SK-N-SH (cell line): ENCODE measurements at regions not wholly inside any gene's neighbourhood (a gene's known extent, or its start where the extent isn't known, plus 50 kb on each side); places are given as distances from the start of the nearest gene placed in this dataset.

ENCODE experiments used
- CTCF ChIA-PET: fragments of 300-600, 350-600 bp; formaldehyde crosslinking; extraction: SDS; loops from one replicate; lab custom pipeline; 2021; lab: Yijun Ruan, JAX
- POLR2A ChIA-PET: fragments of 350-600 bp; sonication (Branson Sonifier 250); formaldehyde crosslinking; extraction: SDS; loops from one replicate; lab custom pipeline; 2020; ENCODE audit warnings: antibody characterized with exemption, inconsistent platforms; lab: Yijun Ruan, JAX
- DNase-seq: peaks from one replicate; pipeline ENCODE4 v3.0.0; 2012
- H2AFZ ChIP-seq: fragments of 200-600 bp; sonication (generic); 2 replicates; pipeline ENCODE4 v1.8.1; 2016; ENCODE audit warnings: antibody characterized with exemption, mild to moderate bottlenecking, low read depth
- H3F3A ChIP-seq: fragments of 200-600 bp; sonication (generic); replicated peaks from 2 replicates; pipeline ENCODE3; 2016; ENCODE audit warnings: antibody characterized with exemption, mild to moderate bottlenecking; ENCODE audit not compliant: insufficient read depth
- H3K27ac ChIP-seq, 2 experiments: fragments of 200-500 bp in 1 of 2; fragments of 200-600 bp in 1 of 2; sonication (Bioruptor generic) in 1 of 2; sonication (generic), shearing (Covaris generic) in 1 of 2; 2 replicates each; pipeline versions ENCODE4 v1.5.1 to v1.6.1; 2014 to 2016; ENCODE audit warnings: low read depth in 2 of 2, inconsistent platforms in 1 of 2, low read length in 1 of 2, mild to moderate bottlenecking in 1 of 2, mixed read lengths in 1 of 2
- H3K27me3 ChIP-seq: fragments of 200-600 bp; sonication (generic), shearing (Covaris generic); 2 replicates; pipeline ENCODE4 v1.6.1; 2016; ENCODE audit warnings: mixed run types; ENCODE audit not compliant: insufficient read depth
- H3K36me3 ChIP-seq, 2 experiments: fragments of 200-500 bp in 1 of 2; fragments of 200-600 bp in 1 of 2; sonication (Bioruptor generic) in 1 of 2; sonication (generic) in 1 of 2; replicated peaks in 1 of 2; 2 replicates each; pipeline versions ENCODE3 to v1.5.1; 2014 to 2016; ENCODE audit warnings: low read length in 1 of 2, mild to moderate bottlenecking in 1 of 2; ENCODE audit not compliant: insufficient read depth in 2 of 2, control insufficient read depth in 1 of 2
- H3K4me1 ChIP-seq, 2 experiments: fragments of 200-500 bp in 1 of 2; fragments of 200-600 bp in 1 of 2; sonication (Bioruptor generic) in 1 of 2; sonication (generic), shearing (Covaris generic) in 1 of 2; 2 replicates each; pipeline versions ENCODE4 v1.5.1 to v1.6.1; 2014 to 2016; ENCODE audit warnings: low read depth in 1 of 2, low read length in 1 of 2, mixed run types in 1 of 2; ENCODE audit not compliant: insufficient read depth in 2 of 2, control insufficient read depth in 1 of 2
- H3K4me2 ChIP-seq: fragments of 200-600 bp; sonication (generic), shearing (Covaris generic); 2 replicates; pipeline ENCODE4 v1.6.1; 2017; ENCODE audit warnings: mixed run types
- H3K4me3 ChIP-seq, 2 experiments: fragments of 200-500 bp in 1 of 2; fragments of 200-600 bp in 1 of 2; sonication (Bioruptor generic) in 1 of 2; sonication (generic), shearing (Covaris generic) in 1 of 2; 2 replicates each; pipeline versions ENCODE4 v1.5.1 to v1.8.1; 2014 to 2016; ENCODE audit warnings: low read depth in 2 of 2, inconsistent platforms in 1 of 2, low read length in 1 of 2, mild to moderate bottlenecking in 1 of 2, mixed read lengths in 1 of 2, moderate library complexity in 1 of 2
- H3K79me2 ChIP-seq: fragments of 200-600 bp; sonication (generic); 2 replicates; pipeline ENCODE4 v1.8.1; 2017; ENCODE audit warnings: mild to moderate bottlenecking; ENCODE audit not compliant: insufficient read depth
- H3K9ac ChIP-seq: fragments of 200-600 bp; sonication (generic); 2 replicates; pipeline ENCODE4 v1.6.1; 2017; ENCODE audit warnings: mixed run types
- H3K9me2 ChIP-seq: fragments of 200-600 bp; sonication (generic); 2 replicates; pipeline ENCODE4 v1.6.1; 2017; ENCODE audit warnings: mixed run types
- H3K9me3 ChIP-seq: fragments of 200-600 bp; sonication (generic); 2 replicates; pipeline ENCODE4 v1.6.1; 2017; ENCODE audit warnings: mixed run types, mild to moderate bottlenecking, moderate library complexity
- H4K20me1 ChIP-seq: fragments of 200-600 bp; sonication (generic); 2 replicates; pipeline ENCODE4 v1.6.1; 2017; ENCODE audit warnings: mild to moderate bottlenecking, mixed run types; ENCODE audit not compliant: insufficient read depth
- CHD2 ChIP-seq: fragments of 150-350 bp; IDR thresholded peaks from 2 replicates; pipeline ENCODE4 v1.6.1; 2018; ENCODE audit warnings: low read length; ENCODE audit not compliant: partially characterized antibody
- ELF1 ChIP-seq: IDR thresholded peaks from 2 replicates; pipeline ENCODE4 v1.4.0; 2012
- EP300 ChIP-seq, 2 experiments: IDR thresholded peaks; 2 replicates each; pipeline versions ENCODE4 v1.4.0 to v1.6.1; 2012; ENCODE audit warnings: borderline replicate concordance in 1 of 2, low read depth in 1 of 2, low read length in 1 of 2
- FOSL2 ChIP-seq: IDR thresholded peaks from 2 replicates; pipeline ENCODE4 v1.4.0; 2012; ENCODE audit warnings: low read depth, mild to moderate bottlenecking, moderate library complexity, borderline replicate concordance
- FOXJ3 ChIP-seq: sonication (generic); formaldehyde crosslinking; IDR thresholded peaks from 2 replicates; pipeline ENCODE4 v1.5.1; 2020; ENCODE audit warnings: mild to moderate bottlenecking, missing genetic modification reagents
- FOXM1 ChIP-seq: IDR thresholded peaks from 2 replicates; pipeline ENCODE4 v1.4.0; 2012; ENCODE audit warnings: low read depth, mild to moderate bottlenecking
- GABPA ChIP-seq: IDR thresholded peaks from 2 replicates; pipeline ENCODE4 v1.4.0; 2012; ENCODE audit warnings: low read depth, mild to moderate bottlenecking
- GATA2 ChIP-seq: sonication (generic); formaldehyde crosslinking; IDR thresholded peaks from 2 replicates; pipeline ENCODE4 v1.5.0; 2020; ENCODE audit warnings: mild to moderate bottlenecking, missing genetic modification reagents
- JUND ChIP-seq: IDR thresholded peaks from 2 replicates; pipeline ENCODE4 v1.4.0; 2012
- MEF2A ChIP-seq: IDR thresholded peaks from 2 replicates; pipeline ENCODE4 v1.4.0; 2012; ENCODE audit warnings: low read depth, borderline replicate concordance
- NFIC ChIP-seq: IDR thresholded peaks from 2 replicates; pipeline ENCODE4 v1.4.0; 2012; ENCODE audit warnings: borderline replicate concordance
- NRF1 ChIP-seq: IDR thresholded peaks from 2 replicates; pipeline ENCODE4 v1.6.1; 2012; ENCODE audit warnings: low read depth, mild to moderate bottlenecking, low read length
- PBX3 ChIP-seq: IDR thresholded peaks from 2 replicates; pipeline ENCODE4; 2012
- POLR2AphosphoS5 ChIP-seq: IDR thresholded peaks from 2 replicates; pipeline ENCODE4 v1.6.1; 2012; ENCODE audit warnings: low read depth, low read length
- REST ChIP-seq: IDR thresholded peaks from 2 replicates; pipeline ENCODE4 v1.6.1; 2012; ENCODE audit warnings: mild to moderate bottlenecking, low read depth, low read length, moderate library complexity
- RFX5 ChIP-seq: IDR thresholded peaks from 2 replicates; pipeline ENCODE4 v1.6.1; 2012; ENCODE audit warnings: mild to moderate bottlenecking, improper control_type of control experiment, low read length
- SIN3A ChIP-seq: IDR thresholded peaks from 2 replicates; pipeline ENCODE4 v1.6.1; 2012; ENCODE audit warnings: low read depth, mild to moderate bottlenecking, low read length, moderate library complexity, borderline replicate concordance
- TCF12 ChIP-seq: IDR thresholded peaks from 2 replicates; pipeline ENCODE4 v1.4.0; 2012
- TEAD4 ChIP-seq: IDR thresholded peaks from 2 replicates; pipeline ENCODE4 v1.4.0; 2012; ENCODE audit warnings: mild to moderate bottlenecking, borderline replicate concordance; ENCODE audit not compliant: insufficient read depth
- YY1 ChIP-seq: IDR thresholded peaks from 2 replicates; pipeline ENCODE4 v1.4.0; 2012; ENCODE audit warnings: low read depth, mild to moderate bottlenecking
- WGBS: methylation state at CpG from one replicate; pipeline ENCODE4 v1.1.6; 2017; ENCODE audit warnings: low lambda C conversion rate; 5-methylcytosine and 5-hydroxymethylcytosine counted together
- TF ChIP-seq, protein P1 (sequence below): IDR thresholded peaks from 2 replicates; pipeline ENCODE4 v1.4.0; 2012; ENCODE audit warnings: low read depth, borderline replicate concordance
- TF ChIP-seq, protein P2 (sequence below): IDR thresholded peaks from 2 replicates; pipeline ENCODE4 v1.4.0; 2012; ENCODE audit warnings: low read depth

GRCh38 chr21:28754862-28755261 is 237.8 kb downstream of the LTN1 start:
- Histone ChIP-seq H3K4me1 (peaks cover under 1 to 5% of the 10 kb centered on the region in 2 experiments; a peak in 1 of 4 replicates), H3K9me3 (no peaks in the 10 kb centered on the region), H3K36me3 (no peaks in the 10 kb centered on the region), H2AFZ (no peak overlapping the region; the same call in 1 of the 2 replicates), H3K9ac (no peak overlapping the region), H4K20me1 (no peaks in the 10 kb centered on the region), H3K4me3 (no peak overlapping the region), H3K27ac (peak overlapping the region in 1 of 2 experiments; percentile 68; a peak in 1 of 4 replicates), H3K9me2 (no peaks in the 10 kb centered on the region), H3K27me3 (no peaks in the 10 kb centered on the region), H3K4me2 (no peak overlapping the region), H3K79me2 (no peaks in the 10 kb centered on the region), H3F3A (peaks cover 9% of the 10 kb centered on the region)
- CTCF ChIA-PET, result interaction anchor here (4.0 kb wide), 1 partner anchor 10 kb away, joined by 14 read pairs; no protein-coding TSS in a partner anchor
- TF ChIP-seq FOXJ3, result no peak
- no peak for TF ChIP-seq NFIC
- TF ChIP-seq FOXM1, result no peak
- DNase-seq, result no peak
- POLR2A ChIA-PET, result no interaction called here
- WGBS, result 82% methylated on average over 3 of the region's 3 CpGs

- H3F3A ChIP-seq, result peaks cover 9% of the 10 kb centered on the region
- ChIA-PET POLR2A (no interaction called here), CTCF (interaction anchor here (0.5 to 4.0 kb wide), 2 partner anchors 9 to 1020 kb away, joined by 3 to 14 read pairs; no protein-coding TSS in a partner anchor)
- no peak overlapping the region for H3K9ac ChIP-seq
- TF ChIP-seq FOSL2 (peak; percentile 55; the same call in 1 of the 2 replicates), NFIC (peak; percentile 92), CHD2 (no peak), MEF2A (peak; percentile 72; the same call in 1 of the 2 replicates), FOXJ3 (no peak), POLR2AphosphoS5 (peak; percentile 55; the same call in 1 of the 2 replicates), NRF1 (no peak), REST (no peak), SIN3A (no peak), PBX3 (peak; percentile 84), GABPA (no peak), TEAD4 (peak; percentile 85), JUND (peak; percentile 73), YY1 (no peak), EP300 (IDR thresholded peaks at IDR 0.05; ENCODE audit: borderline replicate concordance in 1 of 2, low read depth in 1 of 2, low read length in 1 of 2) (peak; percentile 8 to 82; a peak in 2 of 4 replicates), TCF12 (peak; percentile 90), GATA2 (no peak), FOXM1 (peak; percentile 59; the same call in 1 of the 2 replicates), RFX5 (no peak), ELF1 (no peak)
- TF ChIP-seq, protein P1, sequence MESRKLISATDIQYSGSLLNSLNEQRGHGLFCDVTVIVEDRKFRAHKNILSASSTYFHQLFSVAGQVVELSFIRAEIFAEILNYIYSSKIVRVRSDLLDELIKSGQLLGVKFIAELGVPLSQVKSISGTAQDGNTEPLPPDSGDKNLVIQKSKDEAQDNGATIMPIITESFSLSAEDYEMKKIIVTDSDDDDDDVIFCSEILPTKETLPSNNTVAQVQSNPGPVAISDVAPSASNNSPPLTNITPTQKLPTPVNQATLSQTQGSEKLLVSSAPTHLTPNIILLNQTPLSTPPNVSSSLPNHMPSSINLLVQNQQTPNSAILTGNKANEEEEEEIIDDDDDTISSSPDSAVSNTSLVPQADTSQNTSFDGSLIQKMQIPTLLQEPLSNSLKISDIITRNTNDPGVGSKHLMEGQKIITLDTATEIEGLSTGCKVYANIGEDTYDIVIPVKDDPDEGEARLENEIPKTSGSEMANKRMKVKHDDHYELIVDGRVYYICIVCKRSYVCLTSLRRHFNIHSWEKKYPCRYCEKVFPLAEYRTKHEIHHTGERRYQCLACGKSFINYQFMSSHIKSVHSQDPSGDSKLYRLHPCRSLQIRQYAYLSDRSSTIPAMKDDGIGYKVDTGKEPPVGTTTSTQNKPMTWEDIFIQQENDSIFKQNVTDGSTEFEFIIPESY, result 0 out of 2 replicates have a peak, but pooled peaks have one; percentile 25
- TF ChIP-seq, protein P2, sequence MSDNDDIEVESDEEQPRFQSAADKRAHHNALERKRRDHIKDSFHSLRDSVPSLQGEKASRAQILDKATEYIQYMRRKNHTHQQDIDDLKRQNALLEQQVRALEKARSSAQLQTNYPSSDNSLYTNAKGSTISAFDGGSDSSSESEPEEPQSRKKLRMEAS, result peak; percentile 89
- H3K9me2 ChIP-seq, result no peaks in the 10 kb centered on the region
- H3K4me1 ChIP-seq, result peaks cover 5 to 8% of the 10 kb centered on the region in 2 experiments; a peak in 1 of 4 replicates
- WGBS, result 41% methylated on average over 9 of the region's 9 CpGs
- H4K20me1 ChIP-seq, result no peaks in the 10 kb centered on the region
- H3K36me3 ChIP-seq, result no peaks in the 10 kb centered on the region
- no peak for DNase-seq
- H3K4me2 ChIP-seq, result peak overlapping the region; percentile 21; the same call in 1 of the 2 replicates
- no peak overlapping the region for H3K4me3 ChIP-seq
- peak overlapping the region; percentile 12 to 68; a peak in 2 of 4 replicates for H3K27ac ChIP-seq
- no peaks in the 10 kb centered on the region for H3K27me3 ChIP-seq
- H2AFZ ChIP-seq, result peak overlapping the region; percentile 56; the same call in 1 of the 2 replicates
- H3K9me3 ChIP-seq, result no peaks in the 10 kb centered on the region
- no peaks in the 10 kb centered on the region for H3K79me2 ChIP-seq
Observed at GRCh38 chr21:28754127-28754611, 238.5 kb downstream of the LTN1 start.
